AG09319 (cell line): ENCODE measurements at regions not wholly inside any gene's neighbourhood (a gene's known extent, or its start where the extent isn't known, plus 50 kb on each side); places are given as distances from the start of the nearest gene placed in this dataset.

Experiments used
- DNase-seq: peaks from one replicate; pipeline ENCODE4 v3.0.0-alpha.2; 2010; ENCODE audit warnings: low read depth; ENCODE audit errors: extremely low read depth
- TF ChIP-seq, protein P1 (sequence below): IDR thresholded peaks from 2 replicates; pipeline ENCODE4 v1.5.1; 2011; ENCODE audit warnings: low read depth, mild to moderate bottlenecking, inconsistent platforms, low read length, moderate library complexity

DNA sequence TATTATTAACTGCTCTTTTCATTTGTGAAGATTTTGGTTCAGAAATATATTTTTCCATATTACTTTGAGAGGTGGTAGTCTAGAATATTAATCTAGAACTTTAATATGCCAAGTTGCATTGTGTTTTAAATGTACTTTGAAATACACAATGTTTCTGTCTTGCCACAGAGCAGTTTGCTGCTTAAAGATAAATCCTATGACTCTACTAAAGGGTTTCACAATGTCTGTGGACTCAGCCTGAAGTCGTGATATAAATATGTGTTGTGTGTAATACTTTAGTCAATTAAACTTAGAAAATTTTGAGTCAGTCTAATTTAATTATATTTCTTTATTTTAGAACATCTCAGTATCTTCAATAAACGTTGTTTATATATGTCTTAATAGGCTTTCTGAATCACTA is 1771.7 kb upstream of the PCDH7 start:
- no peak for DNase-seq
- TF ChIP-seq, protein P1, sequence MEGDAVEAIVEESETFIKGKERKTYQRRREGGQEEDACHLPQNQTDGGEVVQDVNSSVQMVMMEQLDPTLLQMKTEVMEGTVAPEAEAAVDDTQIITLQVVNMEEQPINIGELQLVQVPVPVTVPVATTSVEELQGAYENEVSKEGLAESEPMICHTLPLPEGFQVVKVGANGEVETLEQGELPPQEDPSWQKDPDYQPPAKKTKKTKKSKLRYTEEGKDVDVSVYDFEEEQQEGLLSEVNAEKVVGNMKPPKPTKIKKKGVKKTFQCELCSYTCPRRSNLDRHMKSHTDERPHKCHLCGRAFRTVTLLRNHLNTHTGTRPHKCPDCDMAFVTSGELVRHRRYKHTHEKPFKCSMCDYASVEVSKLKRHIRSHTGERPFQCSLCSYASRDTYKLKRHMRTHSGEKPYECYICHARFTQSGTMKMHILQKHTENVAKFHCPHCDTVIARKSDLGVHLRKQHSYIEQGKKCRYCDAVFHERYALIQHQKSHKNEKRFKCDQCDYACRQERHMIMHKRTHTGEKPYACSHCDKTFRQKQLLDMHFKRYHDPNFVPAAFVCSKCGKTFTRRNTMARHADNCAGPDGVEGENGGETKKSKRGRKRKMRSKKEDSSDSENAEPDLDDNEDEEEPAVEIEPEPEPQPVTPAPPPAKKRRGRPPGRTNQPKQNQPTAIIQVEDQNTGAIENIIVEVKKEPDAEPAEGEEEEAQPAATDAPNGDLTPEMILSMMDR, result no peak

DNA sequence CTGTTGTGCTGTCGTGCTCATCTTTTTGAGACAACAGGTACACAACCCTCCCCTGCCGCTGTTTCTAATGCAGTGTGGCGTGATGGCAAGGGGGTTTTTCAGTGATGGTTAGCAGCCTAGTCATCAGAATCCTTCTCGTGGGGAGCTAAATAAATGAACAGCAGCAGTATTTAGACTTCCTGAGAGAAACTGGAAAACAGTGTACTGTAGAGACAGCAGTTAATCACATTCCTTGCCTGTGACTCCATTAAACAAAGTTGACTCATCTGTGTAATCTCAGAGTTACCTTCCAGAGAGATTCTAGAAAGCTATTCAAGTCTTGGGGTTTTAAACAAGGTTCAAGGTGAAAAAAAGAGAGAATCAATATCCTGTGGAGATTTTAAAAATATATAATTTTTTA is 1753.2 kb upstream of the PCDH7 start:
- no peak for DNase-seq
- TF ChIP-seq, protein P1, result no peak

DNA sequence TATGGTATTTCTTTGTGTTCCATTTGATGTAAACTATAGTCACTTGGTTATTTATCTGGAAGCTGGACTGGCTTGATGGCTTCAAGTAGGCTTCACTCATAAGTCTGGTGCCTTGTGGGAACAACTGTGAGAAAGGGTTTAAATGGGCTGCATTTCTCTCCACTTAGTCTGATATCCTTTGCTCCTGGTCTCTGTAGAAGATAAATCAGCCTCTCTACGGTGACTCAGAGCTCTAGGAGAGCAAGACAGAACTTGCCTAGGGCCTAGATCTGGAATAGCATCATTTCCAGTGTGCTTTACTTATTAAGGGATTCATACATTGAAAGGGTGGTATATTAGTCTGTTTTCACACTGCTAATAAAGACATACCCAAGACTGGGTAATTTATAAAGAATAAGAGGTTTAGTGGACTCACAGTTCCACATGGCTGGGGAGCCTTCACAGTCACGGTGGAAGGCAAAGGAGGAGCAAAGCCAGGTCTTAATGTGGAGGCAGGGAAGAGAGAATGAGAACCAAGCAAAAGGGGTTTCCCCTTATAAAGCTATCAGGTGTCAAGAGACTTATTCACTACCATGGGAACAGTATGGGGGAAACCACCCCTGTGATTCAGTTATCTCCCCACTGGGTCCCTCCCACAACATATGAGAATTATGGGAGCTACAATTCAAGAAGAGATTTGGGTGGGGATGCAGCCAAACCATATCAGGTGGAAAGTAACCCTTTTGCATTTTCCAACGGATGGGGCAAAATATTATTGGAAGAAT is 1746.4 kb upstream of the PCDH7 start:
- no peak for DNase-seq
- TF ChIP-seq, protein P1, result no peak

DNA sequence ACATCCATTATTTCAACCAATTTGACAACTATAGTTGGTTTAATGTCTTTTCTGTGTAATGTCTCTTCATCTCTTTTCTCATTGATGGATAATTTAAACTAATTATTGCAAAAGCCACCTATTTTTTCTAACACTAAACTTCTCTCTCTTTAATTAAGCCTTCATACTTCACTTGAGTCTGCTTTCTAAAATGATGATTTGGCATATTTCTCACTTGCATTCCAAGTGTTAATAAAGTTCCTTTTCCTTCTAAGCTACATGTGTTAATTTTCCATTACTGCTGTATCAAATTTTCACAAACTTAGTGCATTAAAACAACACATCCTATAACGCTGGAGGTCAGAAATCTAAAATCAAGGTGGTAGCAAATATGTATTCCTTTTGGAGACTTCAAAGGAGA is 1743.8 kb upstream of the PCDH7 start:
- no peak for DNase-seq
- TF ChIP-seq, protein P1, result no peak

DNA sequence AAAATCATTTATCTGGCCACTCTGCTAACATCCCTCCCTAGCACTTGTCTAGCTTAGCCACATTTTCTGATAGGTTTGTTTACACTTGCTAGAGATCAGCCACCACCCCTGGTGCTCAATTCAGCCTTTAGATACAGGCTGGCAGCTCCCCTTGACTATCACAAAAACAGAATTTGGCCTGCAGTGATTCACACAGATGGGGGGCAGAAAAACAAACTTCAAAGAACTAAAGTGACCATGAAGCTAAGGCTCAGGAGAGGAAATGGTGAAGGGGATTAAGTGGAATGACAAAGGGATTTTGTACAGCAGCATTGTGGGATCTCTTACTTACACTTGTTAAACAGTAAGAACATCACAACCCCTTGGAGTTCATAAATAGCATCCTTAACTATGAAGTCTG is 1718.0 kb upstream of the PCDH7 start:
- TF ChIP-seq, protein P1, result no peak
- DNase-seq, result no peak

DNA sequence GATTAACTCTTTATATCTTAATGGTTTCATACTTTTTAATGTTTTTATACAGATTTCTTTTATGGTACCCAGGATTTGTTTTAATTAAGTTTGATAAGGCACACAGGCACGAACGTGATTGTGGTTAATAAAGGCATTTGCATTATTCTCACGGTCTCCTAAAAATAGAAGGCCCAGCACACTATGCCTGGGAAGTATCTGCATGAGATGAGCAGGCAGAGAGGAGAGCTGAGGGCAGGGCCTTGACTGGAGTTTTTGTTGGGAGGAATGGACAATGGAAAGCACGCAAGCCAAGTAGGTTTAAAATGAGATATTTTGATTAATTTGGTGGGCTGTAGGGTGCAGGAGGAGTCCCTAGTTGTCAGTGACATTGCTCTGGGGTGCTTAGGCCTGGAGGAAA is 1714.3 kb upstream of the PCDH7 start:
- DNase-seq, result no peak
- TF ChIP-seq, protein P1, result no peak

DNA sequence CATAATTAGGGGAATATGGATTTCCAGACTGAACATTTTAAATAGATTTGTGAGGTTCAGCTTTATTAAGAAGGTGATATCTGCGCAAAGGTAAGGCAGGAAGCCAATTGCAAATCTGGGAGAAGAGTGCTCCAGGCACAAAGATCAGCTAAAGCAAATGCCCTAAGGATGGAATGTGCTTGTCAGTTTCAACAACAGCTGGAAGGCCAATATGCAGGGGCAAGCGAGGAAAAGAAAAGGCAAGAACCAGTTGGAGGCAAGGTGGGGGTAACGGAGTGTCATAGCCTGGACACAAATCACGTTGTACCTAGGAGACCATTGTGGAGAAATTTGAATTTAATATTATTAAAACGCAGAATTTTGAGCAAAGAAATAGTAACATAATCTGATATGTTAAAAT is 1710.3 kb upstream of the PCDH7 start:
- DNase-seq, result no peak
- TF ChIP-seq, protein P1, result no peak
